GM20000 (cell line): ENCODE measurements at regions not wholly inside any gene's neighbourhood (a gene's known extent, or its start where the extent isn't known, plus 50 kb on each side); places are given as distances from the start of the nearest gene placed in this dataset.

Experiments
- DNase-seq: peaks from one replicate; pipeline ENCODE4 v3.0.0; 2012; ENCODE audit warnings: low spot score
- CTCF ChIP-seq: IDR thresholded peaks from 2 replicates; pipeline ENCODE4 v1.5.1; 2012; ENCODE audit warnings: mild to moderate bottlenecking, control low read depth; ENCODE audit errors: extremely low read depth, missing control alignments

GRCh38 chr20:58010666-58011065, 217.8 kb downstream of the ANKRD60 start:
- no peak for TF ChIP-seq CTCF
- no peak for DNase-seq

GRCh38 chr20:58010186-58010585, 218.3 kb downstream of the ANKRD60 start:
- DNase-seq: no peak
- TF ChIP-seq CTCF: no peak

- no peak for DNase-seq
- TF ChIP-seq CTCF: no peak
Observed at GRCh38 chr20:58008866-58009265, 219.6 kb downstream of the ANKRD60 start.

GRCh38 chr20:58008413-58008812, 220.0 kb downstream of the ANKRD60 start:
- DNase-seq: no peak
- TF ChIP-seq CTCF: no peak

GRCh38 chr20:58007947-58008346, 220.5 kb downstream of the ANKRD60 start:
- DNase-seq: no peak
- no peak for TF ChIP-seq CTCF

- no peak for TF ChIP-seq CTCF
Observed at GRCh38 chr20:58006346-58007316, 221.8 kb downstream of the ANKRD60 start.

GRCh38 chr20:58005581-58006345, 222.7 kb downstream of the ANKRD60 start:
- no peak for DNase-seq
- no peak for TF ChIP-seq CTCF

More at GRCh38 chr20:58006346-58007316, 221.8 kb downstream of the ANKRD60 start:
- no peak for DNase-seq
